Endothelial cell of umbilical vein (primary cell): ENCODE measurements at regions not wholly inside any gene's neighbourhood (a gene's known extent, or its start where the extent isn't known, plus 50 kb on each side); places are given as distances from the start of the nearest gene placed in this dataset.

Experiments
- BruUV-seq: library from RNA; stranded (reverse); fragments of 400-500 nt; replicated peaks from 2 replicates; lab custom pipeline; 2021; lab: Mats Ljungman, UMichigan
- CTCF ChIA-PET: fragments of 300-600, 350-600 bp; sonication (Branson Sonifier 250); formaldehyde crosslinking; loops from one replicate; lab custom pipeline; 2021; ENCODE audit warnings: antibody characterized with exemption, inconsistent platforms; lab: Charles Lee
- POLR2A ChIA-PET: fragments of 300-600, 350-600 bp; sonication (Branson Sonifier 250); formaldehyde crosslinking; loops from one replicate; lab custom pipeline; 2021; ENCODE audit warnings: antibody characterized with exemption, inconsistent platforms; lab: Charles Lee
- DNase-seq: peaks from one replicate; pipeline ENCODE4 v3.0.0-alpha.2; 2011; ENCODE audit warnings: low read depth, low spot score
- FAIRE-seq: peaks from 2 replicates; lab custom pipeline; 2011; peaks lifted over from hg19 to GRCh38; lab: Jason Lieb, UNC
- H2AFZ ChIP-seq: 2 replicates; pipeline ENCODE4 v1.6.0; 2012; ENCODE audit warnings: low read depth, low read length, control low read depth, inconsistent platforms
- H3K27ac ChIP-seq: 2 replicates; pipeline ENCODE4 v1.5.1; 2011; ENCODE audit warnings: low read depth, mild to moderate bottlenecking, control low read depth, low read length, moderate library complexity; ENCODE audit not compliant: insufficient read depth
- H3K27me3 ChIP-seq, 2 experiments: 2 replicates each; pipeline versions ENCODE4 v1.6.0 to v1.6.1; 2011; ENCODE audit warnings: low read length in 2 of 2, mixed read lengths in 1 of 2; ENCODE audit not compliant: control insufficient read depth in 2 of 2, insufficient read depth in 2 of 2
- H3K36me3 ChIP-seq, 2 experiments: 2 replicates in 1 of 2; 3 replicates in 1 of 2; pipeline ENCODE4 v1.5.1; 2011; ENCODE audit warnings: low read length in 2 of 2, mild to moderate bottlenecking in 1 of 2, moderate library complexity in 1 of 2; ENCODE audit not compliant: control insufficient read depth in 2 of 2, insufficient read depth in 2 of 2; ENCODE audit errors: extremely low read depth in 1 of 2
- H3K4me1 ChIP-seq: 3 replicates; pipeline ENCODE4 v1.5.1; 2011; ENCODE audit warnings: mild to moderate bottlenecking, low read length; ENCODE audit not compliant: control insufficient read depth, insufficient read depth; ENCODE audit errors: extremely low read depth
- H3K4me2 ChIP-seq: 2 replicates; pipeline ENCODE4 v1.6.1; 2011; ENCODE audit warnings: low read length, control low read depth, mixed read lengths; ENCODE audit not compliant: insufficient read depth
- H3K4me3 ChIP-seq, 3 experiments: fragments of 200-600 bp in 1 of 3; sonication (generic), shearing (Covaris generic) in 1 of 3; replicated peaks in 1 of 3; 2 replicates each; pipeline ENCODE4 v1.5.1; 2011 to 2016; ENCODE audit warnings: control low read depth in 3 of 3, low read length in 3 of 3, mild to moderate bottlenecking in 2 of 3, inconsistent platforms in 1 of 3, low read depth in 1 of 3, moderate library complexity in 1 of 3; ENCODE audit not compliant: insufficient read depth in 1 of 3
- H3K79me2 ChIP-seq: 2 replicates; pipeline ENCODE4 v1.6.0; 2012; ENCODE audit warnings: low read length, inconsistent platforms; ENCODE audit not compliant: control insufficient read depth, insufficient read depth
- H3K9ac ChIP-seq: replicated peaks from 2 replicates; pipeline ENCODE3; 2011; ENCODE audit warnings: low read length, control low read depth; ENCODE audit not compliant: insufficient read depth; ENCODE audit errors: extremely low read depth
- H3K9me1 ChIP-seq: replicated peaks from 3 replicates; pipeline ENCODE4 v1.6.0; 2011; ENCODE audit warnings: mild to moderate bottlenecking, low read length; ENCODE audit not compliant: control insufficient read depth, insufficient read depth; ENCODE audit errors: extremely low read depth
- H3K9me3 ChIP-seq: replicated peaks from 2 replicates; pipeline ENCODE4 v1.5.1; 2012; ENCODE audit warnings: low read length, inconsistent platforms; ENCODE audit not compliant: control insufficient read depth, insufficient read depth
- H4K20me1 ChIP-seq: replicated peaks from 2 replicates; pipeline ENCODE3; 2011; ENCODE audit warnings: mild to moderate bottlenecking, low read length; ENCODE audit not compliant: control insufficient read depth, insufficient read depth; ENCODE audit errors: extremely low read depth
- EZH2 ChIP-seq: IDR thresholded peaks from 2 replicates; pipeline ENCODE4 v1.6.1; 2012; ENCODE audit warnings: borderline replicate concordance, low read depth, mild to moderate bottlenecking, moderate library complexity, low read length, inconsistent platforms; ENCODE audit not compliant: severe bottlenecking
- FOS ChIP-seq: IDR thresholded peaks from 2 replicates; pipeline ENCODE4 v1.6.1; 2011; ENCODE audit warnings: mild to moderate bottlenecking, low read length, moderate library complexity, borderline replicate concordance; ENCODE audit not compliant: insufficient read depth
- GATA2 ChIP-seq: IDR thresholded peaks from 2 replicates; pipeline ENCODE4 v1.7.0; 2011; ENCODE audit warnings: low read depth, mild to moderate bottlenecking, moderate library complexity, mixed read lengths, low read length; ENCODE audit not compliant: insufficient read length, insufficient read depth
- JUN ChIP-seq: IDR thresholded peaks from 2 replicates; pipeline ENCODE4 v1.6.1; 2011; ENCODE audit warnings: borderline replicate concordance, low read depth; ENCODE audit not compliant: insufficient read length, insufficient read depth
- MAX ChIP-seq: IDR thresholded peaks from 2 replicates; pipeline ENCODE4 v1.6.1; 2011; ENCODE audit not compliant: insufficient read depth, insufficient read length
- MYC ChIP-seq: IDR thresholded peaks from one replicate; pipeline ENCODE4 v1.6.1; 2011; ENCODE audit warnings: mild to moderate bottlenecking, low read depth, low read length
- POLR2A ChIP-seq: IDR thresholded peaks from 2 replicates; pipeline ENCODE4 v1.6.1; 2012; ENCODE audit warnings: low read depth, mild to moderate bottlenecking, control low read depth, low read length
- POLR2AphosphoS5 ChIP-seq: IDR thresholded peaks from 2 replicates; pipeline ENCODE4 v1.6.1; 2012; ENCODE audit warnings: low read depth, mild to moderate bottlenecking, control low read depth, low read length, moderate library complexity; ENCODE audit not compliant: insufficient read depth
- dilution Hi-C: fragments of 300-500 bp; cut with MboI; formaldehyde crosslinking; loops from one replicate; pipeline ENCODE4 v1.15.0; 2019; ENCODE audit warnings: low sequenced_read_pairs; ENCODE audit not compliant: extremely low pct_ligation_motif_present
- intact Hi-C: fragments of 100-400 bp; cut with micrococcal nuclease; formaldehyde crosslinking; loops from one replicate; pipeline ENCODE4 v1.10.0; 2022
- TF ChIP-seq, protein P1 (sequence below), 2 donors: IDR thresholded peaks; 1 replicate in 1 of 2; 2 replicates in 1 of 2; pipeline ENCODE4 v1.5.1; 2011; ENCODE audit warnings: low read length in 2 of 2, mild to moderate bottlenecking in 2 of 2, moderate library complexity in 2 of 2, control low read depth in 1 of 2, inconsistent platforms in 1 of 2, low read depth in 1 of 2; ENCODE audit not compliant: insufficient read depth in 1 of 2; ENCODE audit errors: extremely low read depth in 1 of 2

- DNase-seq (peak; percentile 47), FAIRE-seq (peak; percentile 78)
- Histone ChIP-seq H3K27me3 (no peaks in the 10 kb centered on the region), H2AFZ (no peak overlapping the region), H3K27ac (no peak overlapping the region), H4K20me1 (no peaks in the 10 kb centered on the region), H3K4me3 (no peak overlapping the region), H3K79me2 (no peaks in the 10 kb centered on the region), H3K9me3 (no peaks in the 10 kb centered on the region), H3K9me1 (no peaks in the 10 kb centered on the region), H3K36me3 (no peaks in the 10 kb centered on the region), H3K9ac (no peak overlapping the region), H3K4me2 (no peak overlapping the region), H3K4me1 (peaks cover 14% of the 10 kb centered on the region)
- ChIA-PET POLR2A (no interaction called here), CTCF (interaction anchor here (1.5 kb wide), 1 partner anchor 24 kb away, joined by 4 read pairs; no protein-coding TSS in a partner anchor)
- TF ChIP-seq GATA2 (no peak), POLR2A (no peak), EZH2 (no peak), MAX (no peak), FOS (no peak), JUN (no peak), POLR2AphosphoS5 (no peak), MYC (no peak)
- TF ChIP-seq, protein P1, sequence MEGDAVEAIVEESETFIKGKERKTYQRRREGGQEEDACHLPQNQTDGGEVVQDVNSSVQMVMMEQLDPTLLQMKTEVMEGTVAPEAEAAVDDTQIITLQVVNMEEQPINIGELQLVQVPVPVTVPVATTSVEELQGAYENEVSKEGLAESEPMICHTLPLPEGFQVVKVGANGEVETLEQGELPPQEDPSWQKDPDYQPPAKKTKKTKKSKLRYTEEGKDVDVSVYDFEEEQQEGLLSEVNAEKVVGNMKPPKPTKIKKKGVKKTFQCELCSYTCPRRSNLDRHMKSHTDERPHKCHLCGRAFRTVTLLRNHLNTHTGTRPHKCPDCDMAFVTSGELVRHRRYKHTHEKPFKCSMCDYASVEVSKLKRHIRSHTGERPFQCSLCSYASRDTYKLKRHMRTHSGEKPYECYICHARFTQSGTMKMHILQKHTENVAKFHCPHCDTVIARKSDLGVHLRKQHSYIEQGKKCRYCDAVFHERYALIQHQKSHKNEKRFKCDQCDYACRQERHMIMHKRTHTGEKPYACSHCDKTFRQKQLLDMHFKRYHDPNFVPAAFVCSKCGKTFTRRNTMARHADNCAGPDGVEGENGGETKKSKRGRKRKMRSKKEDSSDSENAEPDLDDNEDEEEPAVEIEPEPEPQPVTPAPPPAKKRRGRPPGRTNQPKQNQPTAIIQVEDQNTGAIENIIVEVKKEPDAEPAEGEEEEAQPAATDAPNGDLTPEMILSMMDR (IDR thresholded peaks at IDR 0.05; ENCODE audit: extremely low read depth in 1 of 2, insufficient read depth in 1 of 2, low read depth in 1 of 2, low read length in 2 of 2) = no peak
- dilution Hi-C loops = no loop called here
- BruUV-seq = no TSS peak
- intact Hi-C loops = loop anchor here (2.0 to 5.0 kb wide), 2 partner anchors 15 to 44 kb away; no protein-coding TSS in a partner anchor
Measured at GRCh38 chr6:126873351-126873750, 245.1 kb upstream of the RSPO3 start.
